Rectal smooth muscle tissue (tissue), 1 donor: ENCODE measurements at regions not wholly inside any gene's neighbourhood (a gene's known extent, or its start where the extent isn't known, plus 50 kb on each side); places are given as distances from the start of the nearest gene placed in this dataset.

Source experiments
- H3K27ac ChIP-seq: one replicate; pipeline ENCODE4 v1.7.0; 2013; ENCODE audit warnings: low read depth, low read length, inconsistent platforms
- H3K27me3 ChIP-seq: one replicate; pipeline ENCODE4 v1.7.0; 2013; ENCODE audit warnings: low read length; ENCODE audit not compliant: control insufficient read depth, insufficient read depth
- H3K36me3 ChIP-seq: one replicate; pipeline ENCODE4 v1.7.0; 2013; ENCODE audit warnings: low read length; ENCODE audit not compliant: control insufficient read depth, insufficient read depth
- H3K4me1 ChIP-seq: one replicate; pipeline ENCODE4 v1.7.0; 2013; ENCODE audit warnings: low read length; ENCODE audit not compliant: control insufficient read depth, insufficient read depth
- H3K4me3 ChIP-seq: one replicate; pipeline ENCODE4 v1.7.0; 2013; ENCODE audit warnings: low read length
- H3K9ac ChIP-seq: one replicate; pipeline ENCODE4 v1.7.0; 2013; ENCODE audit warnings: low read length

GRCh38 chr2:167616997-167617396 lies 630.4 kb downstream of the STK39 start:
- no peak overlapping the region for H3K27ac ChIP-seq
- no peaks in the 10 kb centered on the region for H3K36me3 ChIP-seq
- no peak overlapping the region for H3K4me3 ChIP-seq
- H3K27me3 ChIP-seq, result no peaks in the 10 kb centered on the region
- H3K9ac ChIP-seq, result no peak overlapping the region
- H3K4me1 ChIP-seq, result no peaks in the 10 kb centered on the region

- no peaks in the 10 kb centered on the region for H3K36me3 ChIP-seq
- H3K27me3 ChIP-seq, result no peaks in the 10 kb centered on the region
- no peak overlapping the region for H3K9ac ChIP-seq
- H3K27ac ChIP-seq, result no peak overlapping the region
- no peaks in the 10 kb centered on the region for H3K4me1 ChIP-seq
- no peak overlapping the region for H3K4me3 ChIP-seq
These were observed 633.9 kb downstream of the STK39 start for GRCh38 chr2:167613471-167613870.

GRCh38 chr2:167608487-167608886 lies 638.9 kb downstream of the STK39 start:
- H3K9ac ChIP-seq, result no peak overlapping the region
- no peaks in the 10 kb centered on the region for H3K27me3 ChIP-seq
- no peaks in the 10 kb centered on the region for H3K36me3 ChIP-seq
- no peak overlapping the region for H3K4me3 ChIP-seq
- H3K27ac ChIP-seq, result no peak overlapping the region
- no peaks in the 10 kb centered on the region for H3K4me1 ChIP-seq

- Histone ChIP-seq H3K27me3 (no peaks in the 10 kb centered on the region), H3K36me3 (no peaks in the 10 kb centered on the region), H3K4me1 (no peaks in the 10 kb centered on the region), H3K4me3 (no peak overlapping the region), H3K9ac (no peak overlapping the region), H3K27ac (no peak overlapping the region)
These were observed 639.7 kb downstream of the STK39 start for GRCh38 chr2:167607731-167608130.

- Histone ChIP-seq H3K27me3 (no peaks in the 10 kb centered on the region), H3K4me1 (no peaks in the 10 kb centered on the region), H3K36me3 (no peaks in the 10 kb centered on the region), H3K4me3 (no peak overlapping the region), H3K9ac (no peak overlapping the region), H3K27ac (no peak overlapping the region)
These were observed 640.2 kb downstream of the STK39 start for GRCh38 chr2:167607211-167607610.

- no peaks in the 10 kb centered on the region for H3K36me3 ChIP-seq
- H3K27ac ChIP-seq, result no peak overlapping the region
- no peak overlapping the region for H3K4me3 ChIP-seq
- H3K27me3 ChIP-seq, result no peaks in the 10 kb centered on the region
- H3K9ac ChIP-seq, result no peak overlapping the region
- H3K4me1 ChIP-seq, result no peaks in the 10 kb centered on the region
These were observed 645.3 kb downstream of the STK39 start for GRCh38 chr2:167602122-167602521.

- Histone ChIP-seq H3K4me1 (no peaks in the 10 kb centered on the region), H3K9ac (no peak overlapping the region), H3K27ac (no peak overlapping the region), H3K36me3 (no peaks in the 10 kb centered on the region), H3K4me3 (no peak overlapping the region), H3K27me3 (no peaks in the 10 kb centered on the region)
These were observed 648.2 kb downstream of the STK39 start for GRCh38 chr2:167599219-167599618.

GRCh38 chr2:167595839-167596471 lies 651.4 kb downstream of the STK39 start:
- no peaks in the 10 kb centered on the region for H3K36me3 ChIP-seq
- H3K4me1 ChIP-seq, result no peaks in the 10 kb centered on the region
- no peak overlapping the region for H3K27ac ChIP-seq
- no peak overlapping the region for H3K4me3 ChIP-seq
- no peaks in the 10 kb centered on the region for H3K27me3 ChIP-seq
- H3K9ac ChIP-seq, result no peak overlapping the region

GRCh38 chr2:167595021-167595420 lies 652.4 kb downstream of the STK39 start:
- Histone ChIP-seq H3K9ac (no peak overlapping the region), H3K27ac (no peak overlapping the region), H3K4me1 (no peaks in the 10 kb centered on the region), H3K36me3 (no peaks in the 10 kb centered on the region), H3K27me3 (no peaks in the 10 kb centered on the region), H3K4me3 (no peak overlapping the region)

- Histone ChIP-seq H3K4me3 (no peak overlapping the region), H3K4me1 (no peaks in the 10 kb centered on the region), H3K27ac (no peak overlapping the region), H3K9ac (no peak overlapping the region), H3K36me3 (no peaks in the 10 kb centered on the region), H3K27me3 (no peaks in the 10 kb centered on the region)
These were observed 655.0 kb downstream of the STK39 start for GRCh38 chr2:167592441-167592840.

GRCh38 chr2:167582619-167583018 lies 664.8 kb downstream of the STK39 start:
- H3K27ac ChIP-seq, result no peak overlapping the region
- no peaks in the 10 kb centered on the region for H3K27me3 ChIP-seq
- H3K4me1 ChIP-seq, result no peaks in the 10 kb centered on the region
- H3K36me3 ChIP-seq, result no peaks in the 10 kb centered on the region
- H3K9ac ChIP-seq, result no peak overlapping the region
- H3K4me3 ChIP-seq, result no peak overlapping the region

GRCh38 chr2:167581961-167582574 lies 665.3 kb downstream of the STK39 start:
- H3K9ac ChIP-seq, result no peak overlapping the region
- no peak overlapping the region for H3K27ac ChIP-seq
- H3K4me1 ChIP-seq, result no peaks in the 10 kb centered on the region
- H3K4me3 ChIP-seq, result no peak overlapping the region
- H3K36me3 ChIP-seq, result no peaks in the 10 kb centered on the region
- no peaks in the 10 kb centered on the region for H3K27me3 ChIP-seq

- Histone ChIP-seq H3K9ac (no peak overlapping the region), H3K36me3 (no peaks in the 10 kb centered on the region), H3K27me3 (no peaks in the 10 kb centered on the region), H3K4me1 (no peaks in the 10 kb centered on the region), H3K27ac (no peak overlapping the region), H3K4me3 (no peak overlapping the region)
These were observed 667.6 kb downstream of the STK39 start for GRCh38 chr2:167579826-167580225.
